IMR-90 (cell line): ENCODE measurements at regions not wholly inside any gene's neighbourhood (a gene's known extent, or its start where the extent isn't known, plus 50 kb on each side); places are given as distances from the start of the nearest gene placed in this dataset.
"Not testable (repeated sequence)": the region's sequence is repeated elsewhere in the genome, so short reads cannot be mapped to it uniquely, and the experiment has no call there.

Experiments
- ATAC-seq: fragments of 200-7000 bp; cut with Tn5 transposase; 2 replicates; pipeline ENCODE4 v1.9.1; 2020; ENCODE audit warnings: low read depth, mild to moderate bottlenecking, moderate library complexity
- BruUV-seq: library from RNA; stranded (reverse); fragments of 400-500 nt; replicated peaks from 2 replicates; lab custom pipeline; 2021; lab: Mats Ljungman, UMichigan
- CTCF ChIA-PET: fragments of 300-600 bp; formaldehyde crosslinking; extraction: SDS; loops from one replicate; lab custom pipeline; 2021; ENCODE audit warnings: antibody characterized with exemption; lab: Yijun Ruan, JAX
- POLR2A ChIA-PET: fragments of 300-600 bp; sonication (Branson Sonifier 250); formaldehyde crosslinking; loops from one replicate; lab custom pipeline; 2022; ENCODE audit warnings: antibody characterized with exemption; ENCODE audit not compliant: unreplicated experiment; lab: Charles Lee
- DNase-seq: peaks from one replicate; pipeline ENCODE4 v3.0.0; 2013
- H2AFZ ChIP-seq: replicated peaks from 2 replicates; pipeline ENCODE3; 2013; ENCODE audit warnings: low read length, mild to moderate bottlenecking; ENCODE audit not compliant: poor library complexity
- H2AK5ac ChIP-seq: 2 replicates; pipeline ENCODE4 v1.6.1; 2013; ENCODE audit warnings: low read depth, low read length, inconsistent platforms
- H2AK9ac ChIP-seq: replicated peaks from 2 replicates; pipeline ENCODE3; 2013; ENCODE audit warnings: mild to moderate bottlenecking, low read depth, low read length, moderate library complexity; ENCODE audit not compliant: poor library complexity
- H2BK120ac ChIP-seq: 2 replicates; pipeline ENCODE4 v1.6.1; 2013; ENCODE audit warnings: low read depth, low read length, inconsistent platforms
- H2BK15ac ChIP-seq: 3 replicates; pipeline ENCODE4 v1.6.1; 2013; ENCODE audit warnings: low read depth, low read length, inconsistent platforms
- H2BK20ac ChIP-seq: 2 replicates; pipeline ENCODE4 v1.6.1; 2013; ENCODE audit warnings: low read depth, mild to moderate bottlenecking, inconsistent platforms, low read length, moderate library complexity
- H2BK5ac ChIP-seq: 2 replicates; pipeline ENCODE4 v1.6.1; 2013; ENCODE audit warnings: mild to moderate bottlenecking, low read depth, low read length, inconsistent platforms; ENCODE audit not compliant: poor library complexity, severe bottlenecking
- H3K14ac ChIP-seq: replicated peaks from 2 replicates; pipeline ENCODE4 v1.6.1; 2013; ENCODE audit warnings: low read depth, low read length, inconsistent platforms
- H3K18ac ChIP-seq: 2 replicates; pipeline ENCODE4 v1.6.1; 2013; ENCODE audit warnings: low read depth, low read length, control low read depth
- H3K23ac ChIP-seq: 2 replicates; pipeline ENCODE4 v1.6.1; 2013; ENCODE audit warnings: low read depth, low read length, inconsistent platforms
- H3K27ac ChIP-seq: 2 replicates; pipeline ENCODE4 v1.5.1; 2013; ENCODE audit warnings: mild to moderate bottlenecking, control low read depth, low read length; ENCODE audit not compliant: insufficient read depth
- H3K27me3 ChIP-seq: 2 replicates; pipeline ENCODE4 v1.6.1; 2013; ENCODE audit warnings: low read length; ENCODE audit not compliant: control insufficient read depth, insufficient read depth
- H3K36me3 ChIP-seq: 2 replicates; pipeline ENCODE4 v1.6.1; 2013; ENCODE audit warnings: low read length, mixed read lengths; ENCODE audit not compliant: control insufficient read depth, insufficient read depth
- H3K4ac ChIP-seq: 2 replicates; pipeline ENCODE4 v1.6.1; 2013; ENCODE audit warnings: low read depth, low read length, inconsistent platforms
- H3K4me1 ChIP-seq: 2 replicates; pipeline ENCODE4 v1.6.1; 2013; ENCODE audit warnings: low read length, mixed read lengths; ENCODE audit not compliant: control insufficient read depth, insufficient read depth
- H3K4me2 ChIP-seq: 2 replicates; pipeline ENCODE4 v1.6.1; 2013; ENCODE audit warnings: low read depth, mild to moderate bottlenecking, control low read depth, low read length, moderate library complexity
- H3K4me3 ChIP-seq: 2 replicates; pipeline ENCODE4 v1.5.1; 2013; ENCODE audit warnings: low read depth, mild to moderate bottlenecking, control low read depth, low read length, moderate library complexity; ENCODE audit not compliant: insufficient read depth
- H3K56ac ChIP-seq: 2 replicates; pipeline ENCODE4 v1.6.1; 2013; ENCODE audit warnings: low read length, inconsistent platforms; ENCODE audit not compliant: insufficient read depth; ENCODE audit errors: extremely low read depth
- H3K79me1 ChIP-seq, 2 experiments: 2 replicates each; pipeline ENCODE4 v1.6.1; 2013; ENCODE audit warnings: low read length in 2 of 2, inconsistent platforms in 1 of 2, low read depth in 1 of 2
- H3K9ac ChIP-seq: 2 replicates; pipeline ENCODE4 v1.6.1; 2013; ENCODE audit warnings: low read depth, low read length, control low read depth
- H3K9me1 ChIP-seq: 2 replicates; pipeline ENCODE4 v1.6.1; 2013; ENCODE audit warnings: low read length, inconsistent platforms; ENCODE audit not compliant: insufficient read depth
- H3K9me3 ChIP-seq: 2 replicates; pipeline ENCODE4 v1.6.1; 2013; ENCODE audit warnings: low read length; ENCODE audit not compliant: control insufficient read depth, insufficient read depth
- H4K20me1 ChIP-seq: 2 replicates; pipeline ENCODE4 v1.6.1; 2013; ENCODE audit warnings: low read length, inconsistent platforms; ENCODE audit not compliant: insufficient read depth
- H4K5ac ChIP-seq: 2 replicates; pipeline ENCODE4 v1.6.1; 2013; ENCODE audit warnings: mild to moderate bottlenecking, low read depth, low read length, control low read depth
- H4K8ac ChIP-seq, 2 experiments: 2 replicates each; pipeline ENCODE4 v1.6.1; 2013; ENCODE audit warnings: low read depth in 2 of 2, low read length in 2 of 2, control low read depth in 1 of 2, inconsistent platforms in 1 of 2
- H4K91ac ChIP-seq: 2 replicates; pipeline ENCODE4 v1.6.1; 2013; ENCODE audit warnings: low read depth, low read length, inconsistent platforms; ENCODE audit not compliant: insufficient read depth
- WGBS, 2 experiments: methylation state at CpG; one replicate each; pipeline versions ENCODE4 v1.1.5 to v1.1.7; 2013; ENCODE audit warnings: missing lambda C conversion rate in 2 of 2; ENCODE audit not compliant: insufficient read length in 1 of 2; ENCODE audit errors: extremely low coverage in 2 of 2; 5-methylcytosine and 5-hydroxymethylcytosine counted together
- dilution Hi-C: fragments of 300-500 bp; cut with HindIII; formaldehyde crosslinking; loops from one replicate; pipeline ENCODE4 v1.14.3; 2018; ENCODE audit warnings: low sequenced_read_pairs; ENCODE audit not compliant: unreplicated experiment
- in situ Hi-C: fragments of 300-500 bp; cut with MboI; formaldehyde crosslinking; loops from 3 replicates; pipeline ENCODE4 v1.14.3; 2019; ENCODE audit warnings: low sequenced_read_pairs, inconsistent platforms, mixed read lengths
- intact Hi-C: fragments of 100-400 bp; cut with micrococcal nuclease; formaldehyde crosslinking; loops from 2 replicates; pipeline ENCODE4 v1.10.0; 2022

GRCh38 chr2:129046475-129046874 lies 727.8 kb upstream of the HS6ST1 start:
- H3K27ac ChIP-seq, dilution Hi-C loops, CTCF ChIA-PET, H2AFZ ChIP-seq, H4K91ac ChIP-seq, H3K36me3 ChIP-seq, H3K23ac ChIP-seq, H4K20me1 ChIP-seq, H3K4me2 ChIP-seq, DNase-seq, H2BK120ac ChIP-seq, H3K4me3 ChIP-seq, H3K9me1 ChIP-seq, in situ Hi-C loops, POLR2A ChIA-PET, H3K9ac ChIP-seq, H3K9me3 ChIP-seq, H2BK5ac ChIP-seq, H4K5ac ChIP-seq, H3K4ac ChIP-seq, H3K18ac ChIP-seq, H3K56ac ChIP-seq, BruUV-seq, H3K4me1 ChIP-seq, H2BK20ac ChIP-seq, H3K79me1 ChIP-seq, H3K27me3 ChIP-seq, H3K14ac ChIP-seq, H4K8ac ChIP-seq, H2BK15ac ChIP-seq, intact Hi-C loops, H2AK5ac ChIP-seq, H2AK9ac ChIP-seq, ATAC-seq: not testable (repeated sequence)
- no CpG with 5 or more reads among the region's 1 CpG for WGBS, 2 experiments
